Smooth muscle cell (in vitro differentiated cells): ENCODE measurements at regions not wholly inside any gene's neighbourhood (a gene's known extent, or its start where the extent isn't known, plus 50 kb on each side); places are given as distances from the start of the nearest gene placed in this dataset.

Experiments
- DNase-seq: peaks from one replicate; lab custom pipeline; 2025; ENCODE audit not compliant: unreplicated experiment; lab: John Stamatoyannopoulos, UW
- H2AFZ ChIP-seq: fragments of 200-600 bp; sonication (generic); 2 replicates; pipeline ENCODE4 v1.6.0; 2016; ENCODE audit warnings: antibody characterized with exemption, low read depth, mild to moderate bottlenecking
- H3F3A ChIP-seq: fragments of 200-600 bp; sonication (generic); 2 replicates; pipeline ENCODE4 v1.6.0; 2017; ENCODE audit warnings: antibody characterized with exemption, low read depth
- H3K27ac ChIP-seq: fragments of 200-600 bp; sonication (generic); 2 replicates; pipeline ENCODE4 v1.5.1; 2016; ENCODE audit warnings: low read depth, mild to moderate bottlenecking
- H3K27me3 ChIP-seq: fragments of 200-600 bp; sonication (generic); 2 replicates; pipeline ENCODE4 v1.6.1; 2016; ENCODE audit warnings: low read depth, mild to moderate bottlenecking
- H3K36me3 ChIP-seq: fragments of 200-600 bp; sonication (generic); 2 replicates; pipeline ENCODE4 v1.5.1; 2016; ENCODE audit warnings: low read depth
- H3K4me1 ChIP-seq: fragments of 200-600 bp; sonication (generic); 2 replicates; pipeline ENCODE4 v1.5.1; 2016; ENCODE audit warnings: low read depth
- H3K4me2 ChIP-seq: fragments of 200-600 bp; sonication (generic); 2 replicates; pipeline ENCODE4 v1.6.0; 2016; ENCODE audit warnings: mild to moderate bottlenecking
- H3K4me3 ChIP-seq: fragments of 200-600 bp; sonication (generic); 2 replicates; pipeline ENCODE4 v1.5.1; 2016; ENCODE audit warnings: mild to moderate bottlenecking
- H3K79me2 ChIP-seq: fragments of 200-600 bp; sonication (generic); 2 replicates; pipeline ENCODE4 v1.6.0; 2016; ENCODE audit warnings: low read depth, mild to moderate bottlenecking
- H3K9ac ChIP-seq: fragments of 200-600 bp; sonication (generic); 2 replicates; pipeline ENCODE4 v1.6.0; 2016; ENCODE audit warnings: low read depth
- H3K9me3 ChIP-seq: fragments of 200-600 bp; sonication (generic); replicated peaks from 2 replicates; pipeline ENCODE4 v1.5.1; 2016; ENCODE audit warnings: low read depth
- H4K20me1 ChIP-seq: fragments of 200-600 bp; sonication (generic); 2 replicates; pipeline ENCODE4 v1.6.0; 2016; ENCODE audit warnings: low read depth
- WGBS: methylation state at CpG from one replicate; pipeline ENCODE4 v1.1.7; 2016; ENCODE audit warnings: low lambda C conversion rate; 5-methylcytosine and 5-hydroxymethylcytosine counted together
- TF ChIP-seq, protein P1 (sequence below): fragments of 200-600 bp; sonication (generic); IDR thresholded peaks from 2 replicates; pipeline ENCODE4 v1.5.1; 2017; ENCODE audit warnings: borderline replicate concordance, mild to moderate bottlenecking, antibody characterized with exemption; ENCODE audit not compliant: insufficient read depth, poor library complexity, severe bottlenecking

DNA sequence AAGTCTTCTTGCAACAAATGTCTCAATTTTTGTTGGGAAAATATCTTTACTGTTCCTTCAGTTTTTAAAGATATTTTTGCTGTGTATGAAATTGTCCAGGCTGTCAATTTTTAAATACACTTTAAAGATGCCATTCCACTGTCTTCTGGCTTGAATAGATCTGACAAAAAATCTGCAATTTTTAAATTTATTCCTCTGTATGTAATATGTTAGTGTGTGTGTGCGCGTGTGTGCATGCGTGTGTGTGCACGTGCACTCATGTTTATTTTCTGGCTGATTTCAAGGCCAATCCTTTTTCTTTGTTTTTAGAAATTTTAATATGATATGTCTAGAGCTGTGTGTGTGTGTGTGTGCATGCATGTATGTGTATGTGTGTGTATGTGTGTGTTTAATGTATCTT lies 263.2 kb upstream of the SESN3 start:
- H3K36me3 ChIP-seq = no peaks in the 10 kb centered on the region
- peaks cover 5% of the 10 kb centered on the region for H3F3A ChIP-seq
- no peaks in the 10 kb centered on the region for H4K20me1 ChIP-seq
- no peaks in the 10 kb centered on the region for H3K27me3 ChIP-seq
- TF ChIP-seq, protein P1, sequence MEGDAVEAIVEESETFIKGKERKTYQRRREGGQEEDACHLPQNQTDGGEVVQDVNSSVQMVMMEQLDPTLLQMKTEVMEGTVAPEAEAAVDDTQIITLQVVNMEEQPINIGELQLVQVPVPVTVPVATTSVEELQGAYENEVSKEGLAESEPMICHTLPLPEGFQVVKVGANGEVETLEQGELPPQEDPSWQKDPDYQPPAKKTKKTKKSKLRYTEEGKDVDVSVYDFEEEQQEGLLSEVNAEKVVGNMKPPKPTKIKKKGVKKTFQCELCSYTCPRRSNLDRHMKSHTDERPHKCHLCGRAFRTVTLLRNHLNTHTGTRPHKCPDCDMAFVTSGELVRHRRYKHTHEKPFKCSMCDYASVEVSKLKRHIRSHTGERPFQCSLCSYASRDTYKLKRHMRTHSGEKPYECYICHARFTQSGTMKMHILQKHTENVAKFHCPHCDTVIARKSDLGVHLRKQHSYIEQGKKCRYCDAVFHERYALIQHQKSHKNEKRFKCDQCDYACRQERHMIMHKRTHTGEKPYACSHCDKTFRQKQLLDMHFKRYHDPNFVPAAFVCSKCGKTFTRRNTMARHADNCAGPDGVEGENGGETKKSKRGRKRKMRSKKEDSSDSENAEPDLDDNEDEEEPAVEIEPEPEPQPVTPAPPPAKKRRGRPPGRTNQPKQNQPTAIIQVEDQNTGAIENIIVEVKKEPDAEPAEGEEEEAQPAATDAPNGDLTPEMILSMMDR = no peak
- no peak overlapping the region for H3K4me2 ChIP-seq
- no peak overlapping the region for H3K27ac ChIP-seq
- H3K9ac ChIP-seq = no peak overlapping the region
- peaks cover 13% of the 10 kb centered on the region for H3K4me1 ChIP-seq
- no peak overlapping the region for H2AFZ ChIP-seq
- WGBS = 98% methylated on average over 4 of the region's 4 CpGs
- no peak overlapping the region for H3K4me3 ChIP-seq
- no peaks in the 10 kb centered on the region for H3K9me3 ChIP-seq
- no peaks in the 10 kb centered on the region for H3K79me2 ChIP-seq
- no peak for DNase-seq

DNA sequence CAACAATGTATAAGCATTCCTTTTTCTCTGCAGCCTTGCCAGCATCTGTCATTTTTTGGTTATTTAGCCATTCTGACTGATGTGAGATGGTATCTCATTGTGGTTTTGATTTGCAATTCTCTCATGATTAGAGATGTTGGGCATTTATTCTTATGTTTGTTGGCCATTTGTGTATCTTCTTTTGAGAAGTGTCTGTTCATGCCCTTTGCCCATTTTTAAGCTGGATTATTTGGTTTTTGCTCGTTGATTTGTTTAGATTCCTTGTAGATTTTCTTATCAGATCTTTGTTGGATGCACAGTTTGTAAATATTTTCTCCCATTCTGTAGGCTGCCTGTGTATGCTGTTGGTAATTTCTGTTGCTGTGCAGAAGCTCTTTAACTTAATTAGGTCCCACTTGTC lies 259.6 kb upstream of the SESN3 start:
- H3K9ac ChIP-seq = no peak overlapping the region
- H3K36me3 ChIP-seq = no peaks in the 10 kb centered on the region
- no peak for DNase-seq
- no peaks in the 10 kb centered on the region for H3K79me2 ChIP-seq
- H3K27ac ChIP-seq = no peak overlapping the region
- no peak overlapping the region for H3K4me2 ChIP-seq
- no peak overlapping the region for H2AFZ ChIP-seq
- TF ChIP-seq, protein P1 = no peak
- H4K20me1 ChIP-seq = no peaks in the 10 kb centered on the region
- H3F3A ChIP-seq = peaks cover 3% of the 10 kb centered on the region
- H3K4me1 ChIP-seq = peaks cover 13% of the 10 kb centered on the region
- H3K9me3 ChIP-seq = no peaks in the 10 kb centered on the region
- no peaks in the 10 kb centered on the region for H3K27me3 ChIP-seq
- no peak overlapping the region for H3K4me3 ChIP-seq
- WGBS = 76% methylated on average over 1 of the region's 1 CpG

DNA sequence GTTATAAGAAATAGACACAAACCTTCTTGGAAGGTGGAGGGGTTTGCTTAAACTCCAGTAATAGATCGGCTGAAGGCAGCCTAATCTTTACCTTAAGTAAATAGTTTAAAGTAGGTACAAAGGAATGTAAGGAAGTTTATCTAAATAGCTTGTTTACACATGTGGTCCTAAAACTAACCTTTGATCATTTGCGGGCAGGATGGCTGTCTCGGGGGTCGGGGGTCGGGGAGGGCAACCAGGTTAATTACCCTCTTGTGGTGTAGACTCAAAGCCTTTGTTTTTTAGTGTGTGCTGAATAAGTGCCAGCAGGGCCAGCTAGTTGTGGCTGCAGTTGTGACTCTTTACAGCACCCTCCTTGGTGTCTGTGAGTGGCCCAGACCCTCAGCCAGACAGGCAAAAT lies 256.9 kb upstream of the SESN3 start:
- Histone ChIP-seq H3K4me3 (no peak overlapping the region), H3K79me2 (no peaks in the 10 kb centered on the region), H2AFZ (no peak overlapping the region), H3K4me2 (no peak overlapping the region), H3K9ac (no peak overlapping the region), H3K27ac (no peak overlapping the region), H3K36me3 (no peaks in the 10 kb centered on the region), H3K4me1 (peaks cover 13% of the 10 kb centered on the region), H3F3A (peaks cover 3% of the 10 kb centered on the region), H4K20me1 (no peaks in the 10 kb centered on the region), H3K27me3 (no peaks in the 10 kb centered on the region), H3K9me3 (no peaks in the 10 kb centered on the region)
- WGBS = 34% methylated on average over 5 of the region's 5 CpGs
- TF ChIP-seq, protein P1 = no peak
- DNase-seq = no peak

DNA sequence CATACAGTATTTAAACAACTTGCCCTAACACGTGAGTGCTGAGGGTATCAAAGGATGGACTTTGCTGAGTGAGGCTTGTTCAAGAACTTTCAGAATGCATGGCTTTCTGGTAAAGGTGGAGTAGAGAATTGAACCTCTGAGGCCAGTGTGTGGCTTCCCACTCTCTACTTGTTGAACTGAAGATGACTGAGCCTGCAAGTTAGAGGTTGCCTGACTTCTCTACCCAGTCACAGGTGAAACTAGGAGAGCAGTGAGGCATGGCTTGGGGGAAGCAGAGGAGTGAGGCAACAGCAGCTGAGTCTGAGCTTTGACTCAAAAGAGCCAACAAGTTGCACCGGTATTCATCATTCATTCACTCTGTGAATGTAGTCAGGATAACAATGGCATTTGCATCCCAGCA lies 256.4 kb upstream of the SESN3 start:
- Histone ChIP-seq H3F3A (peaks cover 3% of the 10 kb centered on the region), H4K20me1 (no peaks in the 10 kb centered on the region), H3K9ac (no peak overlapping the region), H3K9me3 (no peaks in the 10 kb centered on the region), H3K36me3 (no peaks in the 10 kb centered on the region), H3K27ac (no peak overlapping the region), H3K4me2 (no peak overlapping the region), H2AFZ (no peak overlapping the region), H3K4me1 (peaks cover 13% of the 10 kb centered on the region), H3K27me3 (no peaks in the 10 kb centered on the region), H3K4me3 (no peak overlapping the region), H3K79me2 (no peaks in the 10 kb centered on the region)
- no peak for DNase-seq
- WGBS = 55% methylated on average over 2 of the region's 2 CpGs
- TF ChIP-seq, protein P1 = no peak
